AG09319 (cell line): ENCODE measurements at regions not wholly inside any gene's neighbourhood (a gene's known extent, or its start where the extent isn't known, plus 50 kb on each side); places are given as distances from the start of the nearest gene placed in this dataset.
"Not testable (repeated sequence)": the region's sequence is repeated elsewhere in the genome, so short reads cannot be mapped to it uniquely, and the experiment has no call there.

Experiments used
- DNase-seq: peaks from one replicate; pipeline ENCODE4 v3.0.0-alpha.2; 2010; ENCODE audit warnings: low read depth; ENCODE audit errors: extremely low read depth
- TF ChIP-seq, protein P1 (sequence below): IDR thresholded peaks from 2 replicates; pipeline ENCODE4 v1.5.1; 2011; ENCODE audit warnings: low read depth, mild to moderate bottlenecking, inconsistent platforms, low read length, moderate library complexity

DNA sequence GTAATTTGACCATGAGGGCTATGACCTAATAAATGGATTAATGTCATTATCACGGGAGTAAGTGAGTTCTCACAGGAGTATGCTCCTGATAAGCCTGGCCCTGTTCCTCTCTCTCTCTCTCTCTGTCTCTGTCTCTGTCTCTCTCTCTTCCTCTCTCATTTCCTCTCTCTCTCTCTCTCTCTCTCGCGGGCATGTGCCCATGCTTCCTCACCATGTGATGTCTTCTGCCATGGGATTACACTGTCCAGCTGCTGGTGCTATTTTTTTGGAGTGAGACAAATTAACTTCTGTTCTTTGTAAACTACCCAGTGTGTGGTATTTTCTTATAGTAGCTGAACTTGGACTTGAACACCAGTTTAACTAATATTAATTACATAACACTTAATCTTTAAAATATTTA, 374.3 kb upstream of the GJE1 start:
- DNase-seq = no peak
- TF ChIP-seq, protein P1, sequence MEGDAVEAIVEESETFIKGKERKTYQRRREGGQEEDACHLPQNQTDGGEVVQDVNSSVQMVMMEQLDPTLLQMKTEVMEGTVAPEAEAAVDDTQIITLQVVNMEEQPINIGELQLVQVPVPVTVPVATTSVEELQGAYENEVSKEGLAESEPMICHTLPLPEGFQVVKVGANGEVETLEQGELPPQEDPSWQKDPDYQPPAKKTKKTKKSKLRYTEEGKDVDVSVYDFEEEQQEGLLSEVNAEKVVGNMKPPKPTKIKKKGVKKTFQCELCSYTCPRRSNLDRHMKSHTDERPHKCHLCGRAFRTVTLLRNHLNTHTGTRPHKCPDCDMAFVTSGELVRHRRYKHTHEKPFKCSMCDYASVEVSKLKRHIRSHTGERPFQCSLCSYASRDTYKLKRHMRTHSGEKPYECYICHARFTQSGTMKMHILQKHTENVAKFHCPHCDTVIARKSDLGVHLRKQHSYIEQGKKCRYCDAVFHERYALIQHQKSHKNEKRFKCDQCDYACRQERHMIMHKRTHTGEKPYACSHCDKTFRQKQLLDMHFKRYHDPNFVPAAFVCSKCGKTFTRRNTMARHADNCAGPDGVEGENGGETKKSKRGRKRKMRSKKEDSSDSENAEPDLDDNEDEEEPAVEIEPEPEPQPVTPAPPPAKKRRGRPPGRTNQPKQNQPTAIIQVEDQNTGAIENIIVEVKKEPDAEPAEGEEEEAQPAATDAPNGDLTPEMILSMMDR = no peak

- no peak for DNase-seq
- TF ChIP-seq, protein P1 = no peak
Observed at GRCh38 chr6:141753180-141753579, 379.5 kb upstream of the GJE1 start.

GRCh38 chr6:141752677-141753076, 380.0 kb upstream of the GJE1 start:
- TF ChIP-seq, protein P1 = no peak
- DNase-seq = no peak

GRCh38 chr6:141746324-141746723, 386.4 kb upstream of the GJE1 start:
- not testable (repeated sequence) for DNase-seq

DNA sequence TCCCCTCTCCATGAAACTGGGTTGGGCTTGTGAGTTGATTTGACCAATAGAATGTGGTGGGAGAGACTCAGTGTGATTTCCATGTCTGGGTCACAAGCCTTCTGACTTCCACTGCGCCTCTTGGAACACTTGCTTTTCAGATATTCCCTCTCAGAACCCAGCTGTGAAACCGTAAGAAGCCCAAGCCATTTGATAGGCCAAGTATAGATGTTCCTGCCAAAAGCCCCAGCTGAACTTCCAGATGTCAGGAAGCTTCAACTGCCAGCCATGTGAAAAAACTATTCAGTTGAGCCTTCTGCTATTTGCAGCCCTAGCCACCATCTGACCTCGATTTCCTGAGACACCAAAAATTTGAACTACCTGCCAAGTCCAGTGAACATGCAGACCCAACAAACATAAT, 387.8 kb upstream of the GJE1 start:
- TF ChIP-seq, protein P1 = no peak
- DNase-seq = no peak

DNA sequence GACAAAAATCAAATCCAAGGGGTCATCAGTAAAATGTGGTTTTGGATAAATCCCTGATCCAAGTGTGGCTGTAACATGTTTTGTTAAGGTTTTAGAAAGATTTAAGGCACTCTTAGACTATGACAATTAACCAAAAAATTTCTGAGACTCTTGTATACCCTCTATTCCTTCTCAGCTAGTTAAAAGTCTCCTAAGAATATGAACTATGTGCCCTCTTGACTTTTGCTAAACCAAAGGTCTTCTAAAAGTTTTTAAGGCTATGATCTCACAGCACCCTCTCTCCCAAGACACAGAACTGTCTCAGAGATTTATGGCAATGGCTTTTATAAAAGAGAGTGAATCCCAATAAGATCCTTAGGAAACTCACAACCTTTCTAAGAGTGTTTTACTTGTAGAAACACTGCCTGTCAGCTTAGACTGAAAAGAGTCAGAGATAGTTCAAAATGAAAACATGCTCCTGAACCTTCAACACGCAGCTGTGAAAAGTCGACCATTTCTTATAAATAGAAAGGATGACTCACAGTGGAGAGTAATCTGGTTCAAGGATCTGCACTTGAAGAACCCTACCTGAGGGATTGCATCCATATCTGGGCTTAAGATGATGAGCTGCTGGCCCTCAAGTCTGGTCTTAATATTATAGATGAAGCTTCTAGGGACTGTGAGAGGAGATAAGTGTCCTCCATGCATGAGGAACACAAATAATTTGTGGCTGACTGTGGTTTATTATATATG, 388.4 kb upstream of the GJE1 start:
- TF ChIP-seq, protein P1 = no peak
- no peak for DNase-seq

DNA sequence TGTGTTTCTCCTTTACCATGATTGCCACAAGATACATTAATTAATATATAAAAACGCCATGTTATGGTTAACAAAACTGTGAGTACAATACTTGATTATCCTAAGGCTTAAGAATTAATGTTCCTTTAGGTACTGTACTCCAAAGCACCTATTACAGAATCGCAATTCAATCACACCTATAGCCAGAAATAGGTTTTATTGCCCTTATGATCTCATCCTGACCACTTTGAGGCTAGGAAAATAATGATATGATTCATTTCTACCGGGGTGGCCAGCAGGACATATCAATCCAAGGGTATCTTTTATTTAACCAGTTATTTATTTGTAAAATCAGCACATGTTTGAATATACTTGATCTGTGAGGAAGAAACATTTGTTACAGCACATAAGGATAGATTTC, 396.6 kb upstream of the GJE1 start:
- DNase-seq = no peak
- TF ChIP-seq, protein P1 = no peak

- TF ChIP-seq, protein P1 = no peak
Observed at GRCh38 chr6:141735126-141735525, 397.6 kb upstream of the GJE1 start.

More at GRCh38 chr6:141735126-141735525, 397.6 kb upstream of the GJE1 start:
- no peak for DNase-seq
